Right kidney (tissue), 1 donor: ENCODE measurements at regions not wholly inside any gene's neighbourhood (a gene's known extent, or its start where the extent isn't known, plus 50 kb on each side); places are given as distances from the start of the nearest gene placed in this dataset.
A peak's percentile ranks its signal among the peaks of the same experiment; 100 is the strongest.
"Not testable (repeated sequence)": the region's sequence is repeated elsewhere in the genome, so short reads cannot be mapped to it uniquely, and the experiment has no call there.

Source experiments
- DNase-seq: peaks from one replicate; pipeline ENCODE4 v3.0.0-alpha.2; 2016

DNA sequence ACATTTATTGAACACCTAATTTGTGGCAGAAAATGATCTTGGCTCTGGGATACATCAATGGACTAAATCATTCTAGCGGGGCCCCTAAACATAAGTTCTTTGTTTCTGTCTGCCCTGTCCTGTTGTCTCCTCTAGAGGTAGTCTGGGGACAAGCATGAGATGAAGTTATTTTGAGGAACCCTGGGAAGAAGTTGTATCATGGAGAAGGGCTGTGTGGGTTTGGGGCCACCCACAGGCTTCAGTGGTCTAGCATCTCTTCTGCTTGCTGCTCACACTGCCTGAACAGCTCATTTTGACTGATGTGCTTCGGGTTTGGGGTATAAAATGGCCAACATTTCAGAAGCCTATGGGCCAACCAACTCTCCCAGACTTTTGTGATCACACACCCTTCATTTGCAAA is 50.3 kb upstream of the OSBPL11 start:
- no peak for DNase-seq

DNA sequence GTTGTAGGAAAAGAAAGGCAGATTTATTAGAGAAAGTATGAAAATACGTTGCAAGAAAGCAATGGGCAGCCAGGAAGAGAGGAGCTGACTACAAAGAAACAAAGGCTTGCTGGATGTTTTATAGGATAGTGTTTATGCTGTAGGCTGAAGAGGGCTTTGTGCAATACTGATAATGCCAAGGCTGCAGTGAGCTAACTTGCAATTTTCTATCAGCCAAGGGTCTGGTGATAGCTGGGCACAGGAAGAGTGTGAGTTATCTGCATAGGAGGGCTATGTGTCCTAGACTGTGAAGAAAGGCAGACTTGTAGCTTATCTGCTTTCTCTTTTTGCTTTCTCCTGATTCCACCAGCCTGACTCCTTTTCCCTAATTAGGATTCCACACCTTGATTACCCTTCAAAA is 51.3 kb upstream of the OSBPL11 start:
- no peak for DNase-seq

DNA sequence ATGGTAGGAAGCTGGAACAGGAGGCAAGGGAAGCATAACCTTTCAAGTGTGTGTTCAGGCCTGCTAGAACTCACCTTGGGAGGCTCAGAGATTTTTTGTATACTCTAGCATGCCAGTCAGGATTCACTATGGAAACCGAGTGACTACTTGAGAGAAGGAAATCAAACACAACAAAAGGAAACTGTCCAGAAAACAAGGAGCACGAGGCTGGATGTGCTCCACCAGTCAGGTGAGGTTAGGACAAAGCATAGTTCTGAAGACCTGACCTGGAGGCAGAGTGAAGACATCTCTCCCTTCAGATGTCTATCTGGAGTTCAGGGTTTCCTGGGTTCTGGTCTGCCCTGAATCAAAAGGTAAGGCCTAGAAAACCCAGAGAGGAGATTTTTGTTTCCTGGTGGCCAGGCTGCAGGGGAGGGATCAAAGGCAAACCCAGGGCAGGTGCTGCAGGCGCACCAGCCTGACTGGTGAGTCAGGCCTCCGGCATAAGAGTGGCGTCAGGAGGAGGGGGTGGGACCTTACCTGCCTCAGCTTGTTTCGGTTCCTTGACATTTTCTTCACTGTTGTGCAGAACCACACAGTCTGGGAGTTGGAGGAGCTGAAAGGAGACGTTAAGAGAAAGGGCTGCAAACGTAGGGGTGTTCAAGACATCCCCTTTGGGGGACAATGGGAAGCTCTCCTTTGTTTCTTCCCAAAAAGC is 52.2 kb upstream of the OSBPL11 start:
- DNase-seq = peak; percentile 20

DNA sequence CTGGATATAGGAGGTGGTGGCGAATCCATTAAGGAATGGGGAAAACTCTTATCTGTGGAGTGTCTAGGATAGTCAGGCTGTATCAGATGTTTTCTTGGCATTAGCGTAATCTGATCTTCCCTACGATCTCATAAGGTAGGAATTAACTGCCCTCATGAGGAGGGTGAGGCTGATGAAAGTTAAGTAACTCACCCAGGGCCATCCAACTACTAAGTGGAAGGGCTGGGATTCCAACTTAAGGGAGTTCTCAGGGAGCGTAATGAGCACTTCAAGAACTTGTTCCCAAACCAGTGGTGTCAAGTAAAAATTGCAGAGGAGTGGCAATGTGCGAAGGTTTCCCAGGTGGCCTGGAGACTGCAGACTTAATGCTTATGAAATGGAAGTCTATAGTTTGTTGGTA is 55.9 kb upstream of the OSBPL11 start:
- no peak for DNase-seq

DNA sequence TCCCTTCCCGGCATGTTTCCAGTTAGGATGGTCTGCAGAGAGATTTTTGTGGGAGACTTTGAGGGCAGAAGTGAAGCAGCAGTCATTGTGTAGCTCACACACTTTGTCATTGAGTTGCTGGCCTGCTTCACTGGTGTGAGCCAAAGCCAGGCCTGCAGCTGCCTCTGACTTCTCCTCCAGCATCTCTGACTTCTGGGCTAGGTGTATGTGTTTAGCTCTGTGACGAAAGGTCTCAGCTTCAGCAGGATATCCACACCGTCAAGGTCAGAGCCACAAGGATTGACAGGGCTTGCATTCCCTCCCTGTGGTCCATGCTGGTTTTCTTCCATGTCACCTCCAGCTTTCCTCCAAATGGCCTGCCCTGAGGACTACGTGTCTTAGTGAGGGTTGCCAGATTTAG is 57.1 kb upstream of the OSBPL11 start:
- DNase-seq = no peak

DNA sequence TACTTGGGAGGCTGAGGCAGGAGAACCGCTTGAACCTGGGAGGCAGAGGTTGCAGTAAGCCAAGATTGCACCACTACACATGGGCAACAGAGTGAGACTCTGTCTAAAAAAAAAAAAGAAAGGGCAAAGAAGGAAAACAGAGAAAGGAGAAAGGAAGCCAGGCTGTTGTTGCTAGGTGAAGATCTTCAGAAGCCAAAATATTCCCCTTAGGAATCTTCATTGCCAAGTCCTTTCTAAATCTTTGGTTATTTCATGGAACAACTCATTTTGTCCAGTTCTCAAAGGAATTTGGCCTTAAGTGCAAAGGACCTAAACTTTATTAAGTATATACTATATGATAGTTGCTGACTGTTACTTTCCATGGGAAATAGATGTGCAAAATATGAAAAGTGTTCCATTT is 59.2 kb upstream of the OSBPL11 start:
- no peak for DNase-seq

DNA sequence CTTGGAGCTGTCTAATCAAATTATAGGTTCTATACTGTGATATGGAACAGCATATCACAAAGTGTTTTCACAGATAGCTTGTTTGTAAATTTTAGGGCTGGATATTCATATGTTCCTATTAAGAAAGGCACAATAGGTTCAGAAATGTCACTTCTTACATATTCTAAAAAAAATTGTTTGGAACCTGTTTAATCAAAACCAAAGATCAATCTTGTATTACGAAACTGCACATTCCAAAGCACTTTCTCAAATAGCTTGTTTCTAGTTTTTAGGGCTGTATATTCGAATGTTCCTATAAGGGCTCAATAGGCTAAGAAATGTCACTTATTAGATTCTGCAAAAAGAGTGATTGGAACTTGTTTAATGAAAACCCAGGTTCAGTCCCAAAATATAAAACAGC is 67.4 kb upstream of the OSBPL11 start:
- no peak for DNase-seq

DNA sequence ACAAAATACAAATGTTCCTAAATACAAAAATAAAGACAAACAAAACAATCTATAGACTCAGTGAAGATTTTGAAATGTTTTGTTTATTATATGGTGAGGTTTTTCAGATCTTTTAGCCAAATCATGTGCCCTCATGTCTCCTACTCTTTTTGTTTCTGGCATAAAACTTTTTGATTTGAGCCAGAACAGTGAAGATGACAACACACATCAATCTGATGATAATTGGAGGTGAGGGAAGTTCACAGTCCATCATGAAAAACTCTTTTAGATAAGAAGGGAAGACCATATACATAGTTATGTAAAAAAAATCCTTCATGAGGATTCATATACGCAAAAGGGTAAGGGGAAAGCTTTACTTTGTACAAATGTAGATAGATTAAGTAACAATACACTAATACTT is 75.1 kb upstream of the OSBPL11 start:
- no peak for DNase-seq

DNA sequence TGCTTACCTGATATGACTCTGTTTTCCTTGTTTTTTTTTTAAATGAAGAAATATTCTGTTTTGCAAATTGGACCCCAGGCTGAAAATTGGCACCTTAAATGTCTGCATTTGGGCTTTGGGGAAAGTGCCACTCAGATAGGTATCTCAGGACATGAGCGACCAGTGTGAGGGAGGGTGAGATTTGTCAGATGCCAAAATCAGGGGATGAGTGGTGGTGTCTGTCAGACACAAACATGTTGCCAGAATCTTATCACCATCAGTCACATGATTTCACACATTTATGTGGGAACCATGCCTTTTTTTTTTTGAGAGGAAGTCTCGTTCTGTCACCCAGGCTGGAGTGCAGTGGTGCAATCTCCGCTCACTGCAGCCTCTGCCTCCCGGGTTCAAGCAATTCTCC is 75.6 kb upstream of the OSBPL11 start:
- no peak for DNase-seq

DNA sequence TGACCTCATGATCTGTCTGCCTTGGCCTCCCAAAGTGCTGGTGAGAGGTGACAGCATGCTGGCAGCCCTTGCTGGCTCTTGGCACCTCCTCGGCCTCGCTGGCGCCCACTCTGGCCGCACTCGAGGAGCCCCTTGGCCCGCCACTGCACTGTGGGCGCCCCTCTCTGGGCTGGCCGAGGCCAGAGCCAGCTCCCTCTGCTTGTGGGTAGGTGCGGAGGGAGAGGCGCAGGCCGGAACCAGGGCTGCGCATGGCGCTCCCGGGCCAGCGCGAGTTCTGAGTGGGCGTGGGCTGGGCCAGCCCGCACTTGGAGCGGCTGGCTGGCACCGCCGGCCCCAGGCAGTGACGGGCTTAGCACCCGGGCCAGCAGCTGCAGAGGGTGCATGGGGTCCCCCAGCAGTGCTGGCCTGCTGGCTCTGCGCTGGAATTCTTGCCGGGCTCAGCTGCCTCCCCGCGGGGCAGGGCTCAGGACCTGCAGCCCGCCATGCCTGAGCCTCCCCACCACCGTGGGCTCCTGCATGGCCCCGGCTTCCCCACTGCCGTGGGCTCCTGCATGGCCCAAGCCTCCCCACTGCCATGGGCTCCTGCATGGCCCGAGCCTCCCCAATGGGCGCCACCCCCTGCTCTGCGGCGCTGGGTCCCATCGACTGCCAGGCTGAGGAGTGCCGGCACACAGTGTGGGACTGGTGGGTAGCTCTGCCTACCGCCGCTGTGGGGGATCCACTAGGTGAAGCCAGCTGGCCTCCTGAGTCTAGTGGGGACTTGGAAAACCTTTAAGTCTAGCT is 76.4 kb upstream of the OSBPL11 start:
- no peak for DNase-seq

DNA sequence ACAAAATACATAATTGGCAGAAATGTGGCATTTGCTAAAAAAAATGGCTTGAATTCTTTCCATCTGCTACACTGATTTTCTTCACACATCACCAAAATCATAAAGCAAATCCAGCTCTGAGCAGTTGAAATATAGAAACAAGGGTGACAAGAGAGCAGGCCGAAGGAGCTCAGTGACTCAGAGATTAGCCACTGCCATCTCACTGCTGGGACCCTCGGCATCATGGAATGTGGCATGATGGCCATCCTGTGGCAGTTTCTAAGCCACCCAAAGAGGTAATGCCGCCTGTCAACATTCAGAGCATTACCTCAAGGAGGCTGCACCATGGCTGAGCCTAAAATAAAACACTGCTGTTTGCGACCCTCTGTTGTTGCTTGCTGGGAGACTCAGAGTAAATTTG is 80.5 kb upstream of the OSBPL11 start:
- no peak for DNase-seq

DNA sequence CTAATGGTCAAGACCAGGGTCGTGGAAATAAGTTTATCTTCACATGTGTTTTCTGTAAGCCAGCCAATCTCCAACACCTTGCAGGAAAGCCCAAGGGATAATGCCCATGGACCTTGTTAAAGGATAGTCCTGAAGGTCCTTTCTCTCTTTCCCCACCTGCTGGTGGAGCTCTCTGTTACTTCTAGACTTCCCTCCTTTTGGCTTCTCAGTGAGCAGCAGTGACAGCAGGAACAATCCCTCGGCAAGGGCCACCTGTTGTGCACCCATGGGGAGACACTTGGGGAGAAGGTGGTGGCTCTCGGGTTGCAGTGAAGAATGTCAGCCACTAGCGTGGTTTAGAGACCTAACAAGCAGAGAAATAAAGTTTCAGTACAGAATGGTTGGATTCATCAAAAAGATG is 84.0 kb upstream of the OSBPL11 start:
- no peak for DNase-seq

DNA sequence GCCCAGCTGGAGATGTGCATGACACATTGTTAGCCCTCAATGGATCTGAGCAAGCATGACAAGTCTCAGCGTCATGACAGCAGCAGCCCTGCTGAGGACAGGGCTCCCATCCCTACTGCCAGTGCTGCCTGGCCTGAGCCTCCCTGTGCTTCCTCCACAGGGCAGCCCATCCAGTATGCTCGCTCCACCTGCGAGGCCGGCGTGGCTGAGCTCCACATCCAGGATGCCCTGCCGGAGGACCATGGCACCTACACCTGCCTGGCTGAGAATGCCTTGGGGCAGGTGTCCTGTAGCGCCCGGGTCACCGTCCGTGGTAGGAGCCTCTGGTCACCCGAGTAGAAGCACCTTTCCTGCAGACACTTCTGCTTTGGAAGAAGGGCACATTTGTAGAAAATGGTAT is 85.8 kb upstream of the OSBPL11 start:
- no peak for DNase-seq

DNA sequence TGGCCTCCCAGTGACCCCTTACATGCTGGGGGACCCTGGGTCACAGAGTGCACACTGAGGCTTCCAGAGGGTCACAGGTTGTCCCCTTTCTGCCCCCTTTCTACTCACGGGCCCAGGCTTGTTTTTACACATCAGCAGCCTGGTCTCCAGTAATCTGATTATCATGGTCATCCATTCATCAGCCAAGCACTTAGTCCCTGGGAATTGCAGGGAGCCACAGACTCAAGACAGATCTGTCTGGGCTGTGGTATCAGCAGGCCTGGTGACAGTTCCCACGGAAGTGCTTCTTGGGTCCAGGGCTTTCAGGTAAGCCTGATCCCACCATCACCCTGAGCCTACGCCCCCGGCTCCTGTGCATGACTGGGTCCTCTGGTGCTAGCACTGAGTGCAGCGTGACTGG is 86.6 kb upstream of the OSBPL11 start:
- not testable (repeated sequence) for DNase-seq

DNA sequence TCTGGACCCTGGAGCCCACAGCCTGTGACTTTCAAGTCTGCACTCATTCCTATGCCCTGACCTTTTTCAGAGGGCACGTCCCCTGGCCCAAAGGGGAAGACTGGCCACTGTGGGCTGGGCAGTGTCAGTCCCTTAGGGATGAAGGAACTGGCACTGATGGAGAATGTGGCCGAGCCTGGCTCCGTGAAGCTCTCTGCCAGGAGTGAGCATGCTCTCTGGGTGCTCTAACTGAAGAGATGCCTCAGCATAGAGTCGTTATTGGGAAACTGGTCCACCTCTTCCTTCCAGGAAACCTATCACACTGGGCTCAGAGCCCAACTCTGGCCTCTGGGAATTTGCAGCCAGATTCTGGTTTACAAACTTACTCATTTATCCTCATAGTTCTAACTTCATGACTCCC is 87.3 kb upstream of the OSBPL11 start:
- not testable (repeated sequence) for DNase-seq

DNA sequence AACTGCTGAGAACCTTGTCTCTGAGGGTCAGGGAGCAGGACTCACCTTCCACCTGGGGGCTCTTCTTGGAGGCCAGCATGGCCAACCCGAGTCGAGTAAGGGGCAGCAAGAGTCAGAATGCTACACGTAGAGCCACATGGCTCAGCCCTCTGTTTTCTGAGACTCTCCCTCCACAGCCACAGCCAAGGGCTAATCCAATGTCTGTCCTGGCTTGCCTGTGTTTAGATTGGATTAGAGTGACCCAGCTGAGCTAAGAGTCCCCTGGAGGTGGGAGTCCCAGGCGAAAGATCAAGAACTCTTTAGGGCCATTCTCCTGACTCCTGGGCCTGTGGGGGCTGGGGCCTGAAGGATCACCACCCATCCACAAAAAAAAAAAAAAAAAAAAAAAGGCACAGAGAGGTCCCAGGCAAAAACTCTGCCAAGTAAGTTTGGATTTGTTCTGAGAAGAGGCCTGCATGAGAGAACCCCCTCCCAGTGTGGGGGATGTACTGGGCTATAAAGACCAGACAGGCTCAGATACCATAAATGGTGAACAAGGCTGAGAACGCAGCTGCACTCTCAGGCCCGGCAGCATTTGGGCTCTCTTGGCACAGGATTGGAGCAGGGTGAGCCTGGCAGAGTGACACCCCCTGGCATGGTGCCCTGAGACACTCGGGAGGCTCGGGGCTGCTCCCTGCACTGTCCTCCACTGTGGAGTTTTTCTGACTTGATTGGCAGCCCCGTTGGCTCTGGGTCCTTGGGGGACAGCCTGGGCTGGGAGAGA is 88.0 kb upstream of the OSBPL11 start:
- no peak for DNase-seq

DNA sequence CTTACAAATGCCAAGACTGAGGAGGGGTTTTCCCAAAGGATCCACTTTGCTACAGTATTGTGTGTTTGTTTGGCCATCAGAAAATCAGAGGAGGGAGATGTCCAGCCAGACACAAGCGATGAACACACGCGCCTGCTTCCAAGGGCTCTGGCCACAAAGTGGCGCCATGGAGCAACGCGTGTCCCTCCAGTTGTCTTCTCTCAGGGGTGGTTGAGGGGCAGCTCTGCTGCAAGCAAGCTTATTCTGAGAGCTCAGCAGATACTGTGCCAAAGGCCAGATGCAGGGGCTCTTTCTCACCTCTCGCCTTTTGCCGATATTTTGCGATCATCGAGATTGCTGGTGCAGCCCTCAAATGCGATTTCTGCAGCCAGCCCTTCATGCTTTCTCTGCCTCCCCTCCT is 88.9 kb upstream of the OSBPL11 start:
- peak; percentile 14 for DNase-seq

DNA sequence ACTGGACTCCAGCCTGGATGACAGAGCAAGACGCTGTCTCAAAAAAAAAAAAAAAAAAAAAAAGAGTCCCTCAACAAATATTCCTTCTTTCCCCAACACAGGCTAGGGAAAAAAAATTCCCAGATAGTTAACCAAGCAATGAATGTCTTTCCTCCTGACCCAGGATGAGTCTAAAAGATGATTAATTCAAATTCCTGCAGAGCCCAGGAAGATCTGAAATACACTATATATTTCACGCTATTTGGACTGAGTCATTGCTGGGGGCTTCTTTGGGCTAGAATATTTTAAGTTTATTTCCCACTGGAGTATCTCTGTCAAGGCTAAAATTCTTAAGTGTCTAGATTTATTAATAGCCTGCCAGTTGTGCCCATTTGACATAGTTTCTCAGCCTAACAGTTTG is 90.4 kb upstream of the OSBPL11 start:
- not testable (repeated sequence) for DNase-seq

DNA sequence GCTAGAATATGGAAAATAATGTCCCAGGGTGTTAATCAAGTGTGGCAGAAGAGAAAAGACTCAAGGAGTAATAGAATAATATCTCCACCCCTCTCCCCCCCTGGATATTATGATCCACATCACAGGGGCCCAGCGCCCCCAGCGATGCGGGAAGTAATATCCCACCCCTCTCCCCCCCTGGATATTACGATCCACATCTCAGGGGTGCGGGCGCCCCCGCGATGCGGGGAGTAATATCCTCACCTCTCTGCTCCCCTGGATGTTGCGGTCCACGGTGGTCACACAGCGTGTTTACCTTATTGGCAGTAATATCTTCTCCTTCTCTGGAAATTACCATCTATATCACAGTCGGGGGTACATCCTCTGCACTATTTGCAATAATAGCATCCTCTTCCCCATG is 97.1 kb upstream of the OSBPL11 start:
- no peak for DNase-seq

DNA sequence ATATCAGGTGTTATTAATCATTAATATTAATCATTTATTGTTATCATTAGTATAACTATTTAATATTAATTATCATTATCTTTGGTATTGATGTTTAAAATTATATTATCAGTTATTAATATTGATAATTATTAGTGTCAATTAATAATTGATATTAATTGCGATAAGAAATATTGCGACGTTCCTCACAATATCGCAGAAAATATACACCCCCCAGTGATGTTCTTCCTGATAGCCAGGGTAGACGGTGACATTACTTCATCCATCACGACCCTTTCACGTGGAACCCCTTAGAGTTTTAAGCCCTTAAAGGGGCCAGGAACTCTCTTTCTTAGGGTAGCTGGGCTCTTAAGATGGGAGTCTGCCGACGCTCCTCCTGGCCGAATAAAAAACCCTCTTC is 98.6 kb upstream of the OSBPL11 start:
- no peak for DNase-seq

DNA sequence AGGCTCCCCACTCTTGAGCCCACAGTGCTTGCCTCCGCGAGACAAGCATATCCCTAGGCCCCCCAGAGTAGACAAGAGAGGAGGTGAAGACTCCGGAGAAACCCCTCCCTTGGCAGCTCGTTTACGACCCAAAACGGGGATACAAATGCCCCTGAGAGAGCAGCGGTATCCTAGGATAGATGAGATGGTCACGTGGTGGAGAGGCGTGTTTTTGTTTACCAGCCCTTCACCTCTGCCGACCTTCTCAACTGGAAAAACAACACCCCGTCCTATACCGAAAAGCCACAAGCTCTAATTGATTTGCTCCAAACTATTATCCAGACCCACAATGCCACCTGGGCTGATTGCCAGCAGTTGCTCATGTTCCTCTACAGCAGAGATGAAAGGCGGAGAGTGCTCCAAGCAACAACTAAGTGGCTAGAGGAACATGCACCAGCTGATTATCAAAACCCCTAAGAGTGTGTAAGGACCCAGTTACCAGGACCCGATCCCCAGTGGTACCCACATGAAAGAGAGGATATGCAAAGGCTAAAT is 99.5 kb upstream of the OSBPL11 start:
- DNase-seq = no peak

DNA sequence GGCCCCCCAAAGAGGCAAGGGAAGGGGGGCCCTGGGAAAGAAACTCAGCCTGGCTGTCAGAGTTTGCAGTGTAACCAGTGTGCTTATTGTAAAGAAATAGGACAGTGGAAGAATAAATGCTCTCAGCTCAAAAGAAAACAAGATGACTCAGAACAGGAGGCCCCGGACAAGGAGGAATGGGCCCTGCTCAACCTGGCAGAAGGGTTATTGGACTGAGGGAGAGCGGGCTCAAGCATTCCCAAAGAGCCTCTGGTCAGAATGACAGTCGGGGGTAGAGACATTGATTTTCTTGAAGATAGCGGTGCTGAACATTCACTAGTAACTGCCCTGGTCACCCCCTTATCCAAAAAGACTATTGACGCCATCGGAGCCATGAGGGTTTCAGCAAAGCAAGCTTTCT is 100.4 kb upstream of the OSBPL11 start:
- DNase-seq = no peak

DNA sequence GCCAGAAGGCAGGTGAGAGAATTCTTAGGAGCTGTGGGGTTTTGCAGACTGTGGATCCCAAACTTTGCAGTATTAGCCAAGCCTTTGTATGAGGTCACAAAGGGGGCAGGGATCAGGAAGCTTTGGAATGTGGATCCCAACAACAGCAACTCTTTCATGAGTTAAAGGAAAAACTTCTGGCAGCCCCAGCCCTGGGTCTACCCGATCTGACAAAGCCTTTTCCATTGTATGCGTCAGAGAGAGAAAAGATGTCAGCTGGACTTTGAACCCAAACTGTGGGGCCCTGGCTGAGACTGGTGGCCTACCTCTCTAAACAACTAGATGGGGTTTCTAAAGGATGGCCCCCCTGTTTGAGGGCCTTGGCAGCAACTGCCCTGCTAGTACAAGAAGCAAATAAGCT is 101.8 kb upstream of the OSBPL11 start:
- not testable (repeated sequence) for DNase-seq
